Activated CD8-positive, alpha-beta memory T cell treated with anti-CD3 and anti-CD28 coated beads, Interleukin-2, amount 50 U/mL, for 24 hours (primary cell): ENCODE measurements at regions not wholly inside any gene's neighbourhood (a gene's known extent, or its start where the extent isn't known, plus 50 kb on each side); places are given as distances from the start of the nearest gene placed in this dataset.
"Not testable (repeated sequence)": the region's sequence is repeated elsewhere in the genome, so short reads cannot be mapped to it uniquely, and the experiment has no call there.

Experiments
- DNase-seq: peaks from one replicate; pipeline ENCODE4 v3.0.0-alpha.2; 2020; ENCODE audit errors: extremely low read depth

- DNase-seq, result no peak
Observed at GRCh38 chr4:26044983-26045382, 131.0 kb downstream of the SMIM20 start.

DNA sequence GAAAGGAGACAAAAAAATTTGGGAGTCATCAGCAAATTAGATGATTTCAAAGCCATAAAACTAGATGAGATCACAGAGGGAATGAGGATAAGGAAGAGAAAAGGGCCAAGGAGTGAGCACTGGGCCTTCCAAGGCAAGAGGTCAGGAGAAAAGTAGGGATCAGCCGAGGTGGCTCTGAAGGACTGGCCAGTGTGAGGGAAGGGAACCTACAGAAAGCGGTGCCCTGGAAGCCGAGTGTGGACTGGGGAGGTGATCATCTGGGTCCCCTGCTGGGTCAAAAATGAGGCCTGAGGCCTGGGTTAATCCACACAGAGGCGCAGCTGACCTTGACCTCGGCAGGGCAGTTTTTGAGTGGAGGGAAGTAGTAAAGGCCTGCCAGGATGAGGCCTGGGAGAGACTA lies 133.8 kb downstream of the SMIM20 start:
- DNase-seq, result no peak

- DNase-seq, result no peak
Observed at GRCh38 chr4:26048378-26048882, 134.4 kb downstream of the SMIM20 start.

GRCh38 chr4:26048950-26049349 lies 134.9 kb downstream of the SMIM20 start:
- DNase-seq, result no peak

DNA sequence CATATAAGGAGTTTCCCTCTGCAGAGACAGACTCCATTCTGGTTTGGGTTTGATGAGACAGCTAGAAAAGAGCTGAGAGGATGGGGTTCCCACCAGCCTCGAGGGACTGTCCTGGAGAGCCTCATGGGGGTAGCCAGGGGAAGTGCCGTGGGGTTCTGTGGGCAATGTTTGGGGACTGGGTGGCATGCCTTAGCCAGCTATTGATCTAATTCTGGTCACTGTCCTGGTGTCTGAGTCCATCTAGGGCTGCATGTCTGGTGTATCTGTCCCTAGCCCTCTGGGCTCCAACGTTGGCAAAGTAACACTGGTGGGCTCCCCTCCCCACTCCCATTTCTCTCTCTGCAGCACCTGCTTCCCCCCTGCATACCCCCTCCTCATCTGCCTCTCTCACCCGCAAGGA lies 135.4 kb downstream of the SMIM20 start:
- no peak for DNase-seq

DNA sequence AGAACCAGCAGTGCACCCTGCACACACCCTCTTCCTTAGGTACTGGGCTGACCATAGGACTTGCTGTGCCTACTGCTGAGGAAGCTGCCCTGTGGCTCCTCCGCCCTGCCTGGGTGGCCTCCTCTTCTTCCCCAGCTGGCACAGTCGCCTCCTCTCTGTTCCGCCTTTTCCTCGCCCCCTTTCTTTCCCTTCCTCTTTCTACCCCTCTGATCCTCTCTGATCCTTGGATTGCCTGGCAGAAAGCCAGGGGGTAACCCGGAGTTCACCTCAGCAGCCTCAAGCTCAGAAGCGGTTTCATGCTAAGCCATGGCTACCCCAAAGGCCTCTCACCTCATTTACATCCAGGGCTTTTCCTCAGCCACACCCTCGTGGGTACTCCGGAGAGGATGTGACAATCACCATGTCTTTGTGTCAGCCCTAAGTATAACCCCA lies 136.2 kb downstream of the SMIM20 start:
- no peak for DNase-seq

DNA sequence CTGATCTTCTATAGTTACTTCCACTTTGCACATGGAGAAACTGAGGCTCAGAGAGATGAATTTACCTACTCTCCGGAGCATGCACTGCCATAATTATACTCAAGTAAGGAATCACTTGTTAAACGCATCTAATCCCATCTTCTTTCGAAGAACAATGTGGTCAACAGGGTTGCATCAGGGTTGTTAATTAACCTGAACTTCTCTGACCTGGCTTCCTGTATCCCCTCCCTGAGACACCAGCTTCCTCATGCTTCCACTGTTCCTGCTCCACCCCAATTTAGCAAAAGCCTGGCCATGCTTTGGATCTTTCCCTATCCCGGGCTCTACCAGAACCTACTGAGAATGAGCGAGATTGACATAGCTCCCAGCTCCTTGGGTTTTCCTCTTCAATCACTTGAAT lies 136.7 kb downstream of the SMIM20 start:
- DNase-seq, result no peak

DNA sequence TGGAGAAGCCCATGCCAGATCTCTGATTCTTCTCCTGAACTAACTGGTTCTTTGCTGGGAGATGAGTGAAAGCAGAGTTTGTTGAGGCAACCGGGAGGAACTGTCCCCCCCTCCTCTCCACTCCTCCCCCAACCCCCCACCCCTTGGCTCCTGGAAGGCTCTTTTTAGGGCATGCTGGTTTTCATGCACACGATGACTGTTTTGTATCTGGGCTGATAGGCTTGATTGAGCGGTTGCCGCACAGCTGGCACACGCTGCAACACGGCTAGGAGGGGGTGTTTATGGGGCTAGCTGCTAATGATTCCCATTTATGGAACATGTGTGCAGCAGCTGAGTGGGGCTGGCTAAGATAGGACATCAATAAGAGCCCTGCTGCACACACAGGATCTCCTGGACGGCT lies 137.2 kb downstream of the SMIM20 start:
- DNase-seq, result no peak

- DNase-seq, result no peak
Observed at GRCh38 chr4:26052663-26053541, 138.9 kb downstream of the SMIM20 start.

- no peak for DNase-seq
Observed at GRCh38 chr4:26053761-26054160, 139.7 kb downstream of the SMIM20 start.

- no peak for DNase-seq
Observed at GRCh38 chr4:26055855-26056254, 141.8 kb downstream of the SMIM20 start.

GRCh38 chr4:26056406-26056805 lies 142.4 kb downstream of the SMIM20 start:
- DNase-seq, result no peak

GRCh38 chr4:26057839-26058238 lies 143.8 kb downstream of the SMIM20 start:
- not testable (repeated sequence) for DNase-seq

- no peak for DNase-seq
Observed at GRCh38 chr4:26058537-26058936, 144.5 kb downstream of the SMIM20 start.

- no peak for DNase-seq
Observed at GRCh38 chr4:26059391-26060154, 145.6 kb downstream of the SMIM20 start.

DNA sequence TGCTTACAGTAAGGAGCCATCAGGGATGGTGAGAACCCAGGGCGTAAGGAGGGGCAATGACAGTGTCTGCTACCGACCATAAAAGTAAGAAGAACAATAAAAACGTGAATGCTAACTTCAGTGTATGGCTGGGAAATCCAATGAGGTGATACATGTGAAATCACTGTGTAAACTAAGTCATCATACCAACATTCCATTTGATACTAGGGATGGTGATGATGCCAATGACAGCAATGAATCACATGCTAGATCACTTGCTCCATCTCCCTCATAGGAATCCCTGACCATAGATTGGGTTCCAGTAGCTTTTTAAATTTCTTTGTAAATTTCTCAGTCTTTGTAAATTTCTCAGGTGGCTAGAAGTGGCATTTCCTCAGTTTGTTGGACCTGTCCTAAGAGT lies 146.3 kb downstream of the SMIM20 start:
- no peak for DNase-seq

DNA sequence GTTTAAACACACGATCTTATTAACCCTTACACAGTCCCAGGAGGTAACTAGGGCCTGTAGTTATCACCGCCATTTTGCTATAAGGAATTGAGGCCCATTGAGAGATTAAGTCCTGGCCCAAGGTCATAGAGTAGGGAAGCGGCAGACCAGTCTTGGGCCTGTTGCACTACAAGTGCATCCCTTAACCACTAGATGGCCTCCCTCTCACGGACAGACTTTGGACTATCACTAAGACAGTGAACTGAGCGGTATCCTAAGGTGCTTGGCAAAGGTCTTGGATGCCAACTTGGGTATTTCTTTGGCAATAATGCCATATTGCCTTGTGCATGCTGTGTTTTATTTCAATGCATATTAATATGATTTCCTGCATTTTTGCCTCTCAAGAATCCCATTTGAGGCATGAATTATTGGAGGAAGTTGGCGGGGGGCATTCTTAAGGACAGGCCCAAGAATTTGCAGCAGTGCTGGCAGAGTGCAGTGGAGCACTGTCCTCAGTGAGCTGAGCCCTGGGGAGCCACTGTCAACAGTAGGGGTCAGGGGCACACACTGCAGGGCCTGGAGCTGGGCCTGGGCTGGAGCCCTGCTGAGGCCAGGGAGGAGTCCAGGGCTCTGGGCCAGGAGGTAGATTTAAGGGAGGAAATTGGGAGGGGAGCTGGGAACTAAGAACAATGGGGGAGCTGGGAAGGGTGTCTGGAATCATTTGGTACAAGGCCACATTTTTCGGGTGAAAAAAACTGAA lies 147.4 kb downstream of the SMIM20 start:
- DNase-seq, result no peak

DNA sequence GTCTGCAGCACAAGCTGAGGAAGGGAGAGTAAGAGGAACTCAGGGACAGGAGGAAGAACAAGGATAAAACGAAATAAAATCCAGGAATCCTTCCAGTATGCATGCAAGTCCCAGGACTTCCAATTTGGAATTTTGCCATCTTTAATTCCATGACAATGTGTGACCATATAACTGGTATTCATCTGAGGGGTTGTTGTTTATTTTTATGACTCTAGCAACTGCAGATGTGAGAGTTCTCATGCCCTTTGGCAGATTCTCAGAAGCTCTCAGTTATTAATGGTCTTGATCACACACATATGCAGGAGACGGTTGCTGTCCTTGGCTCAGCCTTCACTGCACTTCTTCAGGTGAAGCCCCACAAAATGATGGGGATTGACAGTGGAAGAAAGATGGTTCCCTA lies 148.2 kb downstream of the SMIM20 start:
- DNase-seq, result no peak

- DNase-seq, result not testable (repeated sequence)
Observed at GRCh38 chr4:26064009-26064408, 150.0 kb downstream of the SMIM20 start.

DNA sequence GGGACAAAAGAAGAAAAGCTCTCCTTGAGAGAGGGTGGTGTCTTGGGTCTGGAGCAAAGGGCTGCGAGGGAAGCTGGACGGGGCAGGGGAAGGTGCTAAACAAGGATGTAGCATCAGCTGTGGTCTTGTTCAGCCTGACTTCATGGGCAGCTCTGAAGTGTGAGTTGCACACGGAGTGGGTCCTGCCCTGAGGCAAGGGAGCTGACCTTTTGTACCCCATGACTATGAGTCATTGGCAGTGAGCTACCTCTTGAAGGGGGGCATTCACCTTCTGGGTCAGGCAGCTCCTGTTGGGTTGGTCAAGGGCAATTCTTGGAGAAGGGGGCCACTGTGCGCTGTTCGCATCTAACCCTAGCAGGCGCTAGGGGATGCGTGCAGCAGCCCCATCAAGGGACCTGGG lies 151.8 kb downstream of the SMIM20 start:
- DNase-seq, result no peak

GRCh38 chr4:26067035-26067434 lies 153.0 kb downstream of the SMIM20 start:
- no peak for DNase-seq

DNA sequence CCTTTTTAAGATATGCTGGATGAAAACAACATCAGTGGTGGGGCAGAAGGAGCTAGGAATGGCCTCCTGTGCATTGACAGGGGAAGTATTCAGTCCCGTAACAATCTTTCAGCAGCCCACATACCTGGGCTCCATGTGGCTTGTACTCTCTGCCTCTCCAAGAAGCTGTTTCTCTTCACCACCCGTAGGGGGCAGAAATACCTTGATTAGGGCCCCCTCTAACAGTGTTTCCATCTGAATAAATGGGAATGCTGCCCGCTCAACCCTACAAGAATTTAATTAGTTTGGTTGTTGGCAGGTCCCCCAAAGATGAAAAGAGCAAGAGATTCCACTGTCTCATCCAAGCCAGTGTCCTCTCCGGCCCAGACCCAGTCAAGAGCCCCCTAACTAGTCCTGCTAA lies 155.2 kb downstream of the SMIM20 start:
- DNase-seq, result no peak
